ENCODE measurements at regions not wholly inside any gene's neighbourhood (a gene's known extent, or its start where the extent isn't known, plus 50 kb on each side); places are given as distances from the start of the nearest gene placed in this dataset.

GRCh38 chr12:19761463-19761862 lies 322.2 kb downstream of the AEBP2 start (continued):
- TF ChIP-seq ZSCAN18 (CRISPR knock-in tag; IDR thresholded peaks at IDR 0.05), result no peak
- no peak for TF ChIP-seq NFATC4 (CRISPR knock-in tag; IDR thresholded peaks at IDR 0.05)
- no peak for TF ChIP-seq AR (CRISPR knock-in tag; IDR thresholded peaks at IDR 0.05)
- no peak for TF ChIP-seq ZNF281 (CRISPR knock-in tag; IDR thresholded peaks at IDR 0.05)

- no peaks in the 10 kb centered on the region for H3K27me3 Mint-ChIP-seq (ENCODE audit: low read depth)
- H3K4me3 Mint-ChIP-seq, result no peak overlapping the region
- no peak for TF ChIP-seq ZNF232 (CRISPR knock-in tag; IDR thresholded peaks at IDR 0.05)
- TF ChIP-seq TCF7 (CRISPR knock-in tag; IDR thresholded peaks at IDR 0.05; ENCODE audit: low read depth), result no peak
- TF ChIP-seq ZNF219 (CRISPR knock-in tag; IDR thresholded peaks at IDR 0.05; ENCODE audit: borderline replicate concordance), result no peak
- no peak for TF ChIP-seq MLX (CRISPR knock-in tag; IDR thresholded peaks at IDR 0.05)
- no peak for TF ChIP-seq USF2 (CRISPR knock-in tag; IDR thresholded peaks at IDR 0.05)
- TF ChIP-seq GRHL2 (CRISPR knock-in tag; IDR thresholded peaks at IDR 0.05; ENCODE audit: insufficient replicate concordance, severe bottlenecking), result no peak
- TF ChIP-seq ATF3 (CRISPR knock-in tag; conservative IDR thresholded peaks at IDR 0.05), result no peak
- no peak for TF ChIP-seq MYBL2 (CRISPR knock-in tag; IDR thresholded peaks at IDR 0.05)
- no peak for TF ChIP-seq TP53 (CRISPR knock-in tag; IDR thresholded peaks at IDR 0.05)
- no peak for TF ChIP-seq PRDM15 (CRISPR knock-in tag; IDR thresholded peaks at IDR 0.05)
- TF ChIP-seq NR1H2 (CRISPR knock-in tag; IDR thresholded peaks at IDR 0.05), result no peak
- no peak for TF ChIP-seq ZNF396 (CRISPR knock-in tag; IDR thresholded peaks at IDR 0.05; ENCODE audit: borderline replicate concordance)
- no peak for TF ChIP-seq HMGA2 (CRISPR knock-in tag; IDR thresholded peaks at IDR 0.05)
- TF ChIP-seq ZNF317 (CRISPR knock-in tag; IDR thresholded peaks at IDR 0.05; ENCODE audit: borderline replicate concordance, low read depth), result no peak
- TF ChIP-seq ZNF281 (CRISPR knock-in tag; IDR thresholded peaks at IDR 0.05), result no peak
- TF ChIP-seq CREB1 (CRISPR knock-in tag; IDR thresholded peaks at IDR 0.05), result no peak
- H3K9me3 Mint-ChIP-seq, result no peaks in the 10 kb centered on the region
- H3K4me1 Mint-ChIP-seq, result no peaks in the 10 kb centered on the region
- no peak overlapping the region for H3K27ac Mint-ChIP-seq
- ATAC-seq, result no peak
- ChIA-PET POLR2A (no interaction called here), CTCF (no interaction called here)
- no peak for DNase-seq (ENCODE audit: low spot score)
- H3K36me3 Mint-ChIP-seq, result no peaks in the 10 kb centered on the region
These were observed 324.2 kb downstream of the AEBP2 start for GRCh38 chr12:19763488-19763887.
